B cell (primary cell): ENCODE measurements at regions not wholly inside any gene's neighbourhood (a gene's known extent, or its start where the extent isn't known, plus 50 kb on each side); places are given as distances from the start of the nearest gene placed in this dataset.

Experiments
- ATAC-seq: fragments of 200-7000 bp; cut with Tn5 transposase; one replicate; pipeline ENCODE4 v1.10.0; 2021; ENCODE audit warnings: low read depth, mild to moderate bottlenecking, moderate number of reproducible peaks, moderate library complexity
- CTCF ChIA-PET: fragments of 350-600 bp; sonication (Branson Sonifier 250); formaldehyde crosslinking; loops from one replicate; lab custom pipeline; 2021; ENCODE audit warnings: antibody characterized with exemption, inconsistent platforms; lab: Charles Lee
- POLR2A ChIA-PET: fragments of 350-600 bp; sonication (Branson Sonifier 250); formaldehyde crosslinking; loops from one replicate; lab custom pipeline; 2021; ENCODE audit warnings: antibody characterized with exemption; lab: Charles Lee
- DNase-seq: peaks from one replicate; pipeline ENCODE4 v3.0.0; 2013
- H2AFZ ChIP-seq: 2 replicates; pipeline ENCODE4 v1.6.1; 2012; ENCODE audit warnings: mild to moderate bottlenecking, low read depth, low read length; ENCODE audit not compliant: insufficient read depth, poor library complexity, severe bottlenecking
- H3K27ac ChIP-seq, 2 donors: 1 replicate in 1 of 2; 2 replicates in 1 of 2; pipeline ENCODE4 v1.5.1; 2012 to 2013; ENCODE audit warnings: low read length in 2 of 2, mild to moderate bottlenecking in 2 of 2, moderate library complexity in 1 of 2
- H3K27me3 ChIP-seq, 4 experiments: fragments of 200-600 bp in 1 of 4; sonication (generic) in 1 of 4; replicated peaks in 1 of 4; 1 replicate in 2 of 4; 2 replicates in 2 of 4; pipeline versions ENCODE4 v1.6.1 to v1.7.0; 2013 to 2016; ENCODE audit warnings: low read length in 3 of 4, mild to moderate bottlenecking in 2 of 4, mixed read lengths in 1 of 4, moderate library complexity in 1 of 4; ENCODE audit not compliant: insufficient read depth in 4 of 4, control insufficient read depth in 3 of 4; ENCODE audit errors: control extremely low read depth in 1 of 4
- H3K36me3 ChIP-seq, 2 experiments: replicated peaks in 1 of 2; 1 replicate in 1 of 2; 2 replicates in 1 of 2; pipeline versions ENCODE4 v1.6.1 to v1.7.1; 2013; ENCODE audit warnings: low read length in 1 of 2; ENCODE audit not compliant: insufficient read depth in 2 of 2, control insufficient read depth in 1 of 2; ENCODE audit errors: control extremely low read depth in 1 of 2, extremely low read depth in 1 of 2
- H3K4me1 ChIP-seq, 2 donors: fragments of 200-600 bp in 1 of 2; sonication (generic) in 1 of 2; 1 replicate in 1 of 2; 2 replicates in 1 of 2; pipeline versions ENCODE4 v1.5.1 to v1.6.1; 2013 to 2017; ENCODE audit warnings: low read length in 2 of 2; ENCODE audit not compliant: control insufficient read depth in 2 of 2, insufficient read depth in 2 of 2
- H3K4me2 ChIP-seq: replicated peaks from 2 replicates; pipeline ENCODE3; 2012; ENCODE audit warnings: mild to moderate bottlenecking, low read depth, low read length; ENCODE audit not compliant: poor library complexity, severe bottlenecking
- H3K4me3 ChIP-seq, 5 experiments: fragments of 200-600 bp in 1 of 5; sonication (generic) in 1 of 5; 1 replicate in 3 of 5; 2 replicates in 2 of 5; pipeline versions ENCODE4 v1.5.1 to v1.7.0; 2011 to 2016; ENCODE audit warnings: low read length in 4 of 5, mild to moderate bottlenecking in 4 of 5, low read depth in 2 of 5, control low read depth in 1 of 5, moderate library complexity in 1 of 5; ENCODE audit not compliant: insufficient read depth in 1 of 5; ENCODE audit errors: control extremely low read depth in 1 of 5, extremely low read depth in 1 of 5
- H3K79me2 ChIP-seq: fragments of 200-600 bp; sonication (generic); one replicate; pipeline ENCODE4 v1.6.0; 2016; ENCODE audit warnings: low read length; ENCODE audit not compliant: control insufficient read depth, insufficient read depth
- H3K9ac ChIP-seq: fragments of 200-600 bp; sonication (generic); 2 replicates; pipeline ENCODE4 v1.6.1; 2017; ENCODE audit warnings: mild to moderate bottlenecking, low read length, moderate library complexity
- H3K9me3 ChIP-seq, 3 donors: one replicate each; pipeline versions ENCODE4 v1.6.1 to v1.7.1; 2013; ENCODE audit warnings: low read length in 2 of 3; ENCODE audit not compliant: control insufficient read depth in 2 of 3, insufficient read depth in 1 of 3; ENCODE audit errors: control extremely low read depth in 1 of 3
- H4K20me1 ChIP-seq: 2 replicates; pipeline ENCODE4 v1.6.0; 2012; ENCODE audit warnings: mild to moderate bottlenecking, low read length; ENCODE audit not compliant: insufficient read depth, control insufficient read depth, poor library complexity, severe bottlenecking
- H3K27ac Mint-ChIP-seq: one replicate; pipeline ENCODE4 v1.8.0; 2021; ENCODE audit warnings: mixed read lengths
- H3K27me3 Mint-ChIP-seq: one replicate; pipeline ENCODE4 v1.8.0; 2021; ENCODE audit warnings: mixed read lengths
- H3K4me1 Mint-ChIP-seq: one replicate; pipeline ENCODE4 v1.8.0; 2021; ENCODE audit warnings: mixed read lengths
- H3K4me3 Mint-ChIP-seq: one replicate; pipeline ENCODE4 v1.8.0; 2021; ENCODE audit warnings: mixed read lengths
- H3K9me3 Mint-ChIP-seq: one replicate; pipeline ENCODE4 v1.8.0; 2022; ENCODE audit warnings: mixed read lengths; ENCODE audit not compliant: insufficient read depth
- EZH2 ChIP-seq: IDR thresholded peaks from 2 replicates; pipeline ENCODE4 v1.6.1; 2012; ENCODE audit warnings: borderline replicate concordance, low read depth, mild to moderate bottlenecking, moderate library complexity, low read length; ENCODE audit not compliant: insufficient read depth, poor library complexity, severe bottlenecking
- WGBS: methylation state at CpG from one replicate; pipeline ENCODE4 v1.1.5; 2013; ENCODE audit warnings: missing lambda C conversion rate; ENCODE audit not compliant: insufficient coverage; 5-methylcytosine and 5-hydroxymethylcytosine counted together
- intact Hi-C: fragments of 100-400 bp; cut with micrococcal nuclease; formaldehyde crosslinking; loops from one replicate; pipeline ENCODE4 v1.10.0; 2022
- TF ChIP-seq, protein P1 (sequence below): fragments of 200-600 bp; IDR thresholded peaks from one replicate; pipeline ENCODE4 v1.8.0; 2022; ENCODE audit warnings: antibody characterized with exemption, mild to moderate bottlenecking

DNA sequence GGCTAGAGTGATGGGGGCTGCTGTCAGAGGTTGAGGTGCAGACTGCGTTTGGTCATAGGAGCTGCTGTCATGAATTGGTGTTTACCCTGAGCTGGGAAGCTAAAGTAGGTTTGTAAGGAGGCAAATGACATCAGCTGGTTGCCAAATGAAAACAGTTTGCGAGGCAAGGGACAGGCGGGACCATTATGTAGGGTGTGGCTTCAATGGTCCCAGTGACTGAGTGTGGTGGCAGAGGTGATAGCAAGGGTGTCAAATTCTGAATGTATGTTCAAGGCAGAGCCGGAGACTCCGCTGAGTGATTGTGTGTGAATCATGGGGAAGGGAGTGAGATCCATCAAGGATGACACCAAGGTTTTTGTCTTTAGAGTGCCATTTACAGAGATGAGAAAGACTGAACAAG lies 359.5 kb downstream of the VRK1 start:
- no peaks in the 10 kb centered on the region for H3K4me1 Mint-ChIP-seq
- H3K27me3 ChIP-seq, result peaks cover 0 to 18% (median 0%) of the 10 kb centered on the region in 4 experiments
- no peaks in the 10 kb centered on the region for H3K79me2 ChIP-seq
- no peak overlapping the region for H3K4me3 Mint-ChIP-seq
- H3K4me1 ChIP-seq, result no peaks in the 10 kb centered on the region
- no peak overlapping the region for H3K9ac ChIP-seq
- intact Hi-C loops, result no loop called here
- ChIA-PET POLR2A (no interaction called here), CTCF (no interaction called here)
- H3K27me3 Mint-ChIP-seq, result peaks cover 6% of the 10 kb centered on the region
- peaks cover 7% of the 10 kb centered on the region for H3K9me3 Mint-ChIP-seq
- no peak overlapping the region for H3K4me3 ChIP-seq
- no peak overlapping the region for H3K27ac Mint-ChIP-seq
- H2AFZ ChIP-seq, result no peak overlapping the region
- DNase-seq (no peak), ATAC-seq (no peak)
- H3K4me2 ChIP-seq, result no peak overlapping the region
- H3K27ac ChIP-seq, result no peak overlapping the region
- TF ChIP-seq, protein P1, sequence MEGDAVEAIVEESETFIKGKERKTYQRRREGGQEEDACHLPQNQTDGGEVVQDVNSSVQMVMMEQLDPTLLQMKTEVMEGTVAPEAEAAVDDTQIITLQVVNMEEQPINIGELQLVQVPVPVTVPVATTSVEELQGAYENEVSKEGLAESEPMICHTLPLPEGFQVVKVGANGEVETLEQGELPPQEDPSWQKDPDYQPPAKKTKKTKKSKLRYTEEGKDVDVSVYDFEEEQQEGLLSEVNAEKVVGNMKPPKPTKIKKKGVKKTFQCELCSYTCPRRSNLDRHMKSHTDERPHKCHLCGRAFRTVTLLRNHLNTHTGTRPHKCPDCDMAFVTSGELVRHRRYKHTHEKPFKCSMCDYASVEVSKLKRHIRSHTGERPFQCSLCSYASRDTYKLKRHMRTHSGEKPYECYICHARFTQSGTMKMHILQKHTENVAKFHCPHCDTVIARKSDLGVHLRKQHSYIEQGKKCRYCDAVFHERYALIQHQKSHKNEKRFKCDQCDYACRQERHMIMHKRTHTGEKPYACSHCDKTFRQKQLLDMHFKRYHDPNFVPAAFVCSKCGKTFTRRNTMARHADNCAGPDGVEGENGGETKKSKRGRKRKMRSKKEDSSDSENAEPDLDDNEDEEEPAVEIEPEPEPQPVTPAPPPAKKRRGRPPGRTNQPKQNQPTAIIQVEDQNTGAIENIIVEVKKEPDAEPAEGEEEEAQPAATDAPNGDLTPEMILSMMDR, result no peak
- no peak for TF ChIP-seq EZH2
- WGBS, result 88% methylated on average over 5 of the region's 5 CpGs
- peaks cover 0 to 32% (median 7%) of the 10 kb centered on the region in 3 donors for H3K9me3 ChIP-seq
- H3K36me3 ChIP-seq, result no peaks in the 10 kb centered on the region
- H4K20me1 ChIP-seq, result no peaks in the 10 kb centered on the region

- TF ChIP-seq, protein P1, result no peak
- TF ChIP-seq EZH2, result no peak
- ATAC-seq (no peak), DNase-seq (no peak)
- H3K27ac Mint-ChIP-seq, result no peak overlapping the region
- H3K36me3 ChIP-seq, result no peaks in the 10 kb centered on the region
- no peak overlapping the region for H2AFZ ChIP-seq
- ChIA-PET CTCF (no interaction called here), POLR2A (no interaction called here)
- peaks cover 7% of the 10 kb centered on the region for H3K9me3 Mint-ChIP-seq
- no peak overlapping the region for H3K4me3 ChIP-seq
- H3K4me1 Mint-ChIP-seq, result no peaks in the 10 kb centered on the region
- H3K79me2 ChIP-seq, result no peaks in the 10 kb centered on the region
- no peak overlapping the region for H3K4me3 Mint-ChIP-seq
- no CpG with 5 or more reads among the region's 1 CpG for WGBS
- H3K9me3 ChIP-seq, result peaks cover 0 to 32% (median 7%) of the 10 kb centered on the region in 3 donors
- peaks cover 6% of the 10 kb centered on the region for H3K27me3 Mint-ChIP-seq
- no peaks in the 10 kb centered on the region for H4K20me1 ChIP-seq
- intact Hi-C loops, result no loop called here
- no peak overlapping the region for H3K27ac ChIP-seq
- no peak overlapping the region for H3K4me2 ChIP-seq
- H3K9ac ChIP-seq, result no peak overlapping the region
- no peaks in the 10 kb centered on the region for H3K4me1 ChIP-seq
- H3K27me3 ChIP-seq, result peaks cover 0 to 18% (median 0%) of the 10 kb centered on the region in 4 experiments
Observed at GRCh38 chr14:97158102-97158501, 360.9 kb downstream of the VRK1 start.
